ENCODE measurements at regions not wholly inside any gene's neighbourhood (a gene's known extent, or its start where the extent isn't known, plus 50 kb on each side); places are given as distances from the start of the nearest gene placed in this dataset.

DNA sequence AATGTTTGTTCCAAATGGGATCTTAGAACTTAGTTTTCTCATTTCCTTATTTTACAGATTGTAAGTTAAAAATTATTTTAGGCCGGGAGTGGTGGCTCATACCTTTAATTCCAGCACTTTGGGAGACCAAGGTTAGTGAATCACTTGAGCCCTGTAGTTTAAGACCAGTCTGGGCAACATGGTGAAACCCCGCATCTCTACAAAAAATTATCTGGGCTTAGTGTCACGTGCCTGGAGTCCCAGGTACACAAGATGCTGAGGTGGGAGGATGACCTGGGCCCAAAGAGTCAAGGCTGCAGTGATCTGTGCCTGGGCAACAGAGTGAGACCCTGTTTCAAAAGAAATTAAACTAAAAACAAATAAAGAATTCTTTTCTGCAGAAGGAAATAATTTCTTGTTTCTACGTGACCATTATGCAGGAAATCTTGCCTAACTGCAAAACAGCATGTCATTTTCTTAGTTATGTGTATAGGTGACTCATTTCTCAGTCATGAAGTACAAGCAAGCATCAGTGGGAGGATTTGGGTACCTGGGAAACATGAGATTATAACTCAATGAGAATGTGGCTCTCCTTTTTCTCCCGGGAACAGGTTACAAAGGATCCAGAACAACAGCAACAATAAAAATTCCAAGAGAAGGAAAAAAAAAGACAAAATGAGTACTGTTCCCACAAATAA, 375.1 kb upstream of the ST8SIA4 start:
- TF ChIP-seq CTCF (IDR thresholded peaks at IDR 0.05): no peak
- TF ChIP-seq POLR2A (IDR thresholded peaks at IDR 0.05): no peak

All from uterus (tissue), 2 donors.